ENCODE measurements at regions not wholly inside any gene's neighbourhood (a gene's known extent, or its start where the extent isn't known, plus 50 kb on each side); places are given as distances from the start of the nearest gene placed in this dataset.

GRCh38 chr6:67287566-67287965, 1347.5 kb upstream of the ADGRB3 start:
- H4K20me1 ChIP-seq (ENCODE audit: insufficient read depth): no peaks in the 10 kb centered on the region
- H3K4me1 ChIP-seq (ENCODE audit: low read depth, poor library complexity, severe bottlenecking): no peaks in the 10 kb centered on the region
- TF ChIP-seq CTCF (conservative IDR thresholded peaks at IDR 0.05; ENCODE audit: low read depth, low read length): no peak
- H3K27ac ChIP-seq: no peak overlapping the region
- no peaks in the 10 kb centered on the region for H3K36me3 ChIP-seq (ENCODE audit: insufficient read depth)
- no peak overlapping the region for H3K9ac ChIP-seq
- no peaks in the 10 kb centered on the region for H3K79me2 ChIP-seq (ENCODE audit: insufficient read depth, low read depth)
- no peak overlapping the region for H3K4me3 ChIP-seq (IDR thresholded peaks at IDR 0.05; ENCODE audit: insufficient read depth, low read depth, low read length)
- no peak overlapping the region for H2AFZ ChIP-seq (ENCODE audit: low read depth)
- H3K4me2 ChIP-seq: no peak overlapping the region
- no peaks in the 10 kb centered on the region for H3K27me3 ChIP-seq (ENCODE audit: insufficient read depth, low read depth)

GRCh38 chr6:67285770-67286495, 1349.1 kb upstream of the ADGRB3 start:
- Histone ChIP-seq H3K36me3 (ENCODE audit: insufficient read depth) (no peaks in the 10 kb centered on the region), H3K4me1 (ENCODE audit: low read depth, poor library complexity, severe bottlenecking) (no peaks in the 10 kb centered on the region), H3K27me3 (ENCODE audit: insufficient read depth, low read depth) (no peaks in the 10 kb centered on the region), H4K20me1 (ENCODE audit: insufficient read depth) (no peaks in the 10 kb centered on the region), H3K9ac (no peak overlapping the region), H3K4me3 (IDR thresholded peaks at IDR 0.05; ENCODE audit: insufficient read depth, low read depth, low read length) (no peak overlapping the region), H3K4me2 (no peak overlapping the region), H3K27ac (no peak overlapping the region), H2AFZ (ENCODE audit: low read depth) (no peak overlapping the region), H3K79me2 (ENCODE audit: insufficient read depth, low read depth) (no peaks in the 10 kb centered on the region)
- no peak for TF ChIP-seq CTCF (conservative IDR thresholded peaks at IDR 0.05; ENCODE audit: low read depth, low read length)

- Histone ChIP-seq H3K4me1 (ENCODE audit: low read depth, poor library complexity, severe bottlenecking) (no peaks in the 10 kb centered on the region), H3K27ac (no peak overlapping the region), H3K4me2 (no peak overlapping the region), H2AFZ (ENCODE audit: low read depth) (no peak overlapping the region), H4K20me1 (ENCODE audit: insufficient read depth) (no peaks in the 10 kb centered on the region), H3K4me3 (IDR thresholded peaks at IDR 0.05; ENCODE audit: insufficient read depth, low read depth, low read length) (no peak overlapping the region), H3K79me2 (ENCODE audit: insufficient read depth, low read depth) (no peaks in the 10 kb centered on the region), H3K27me3 (ENCODE audit: insufficient read depth, low read depth) (no peaks in the 10 kb centered on the region), H3K9ac (no peak overlapping the region), H3K36me3 (ENCODE audit: insufficient read depth) (no peaks in the 10 kb centered on the region)
- no peak for TF ChIP-seq CTCF (conservative IDR thresholded peaks at IDR 0.05; ENCODE audit: low read depth, low read length)
Observed at GRCh38 chr6:67277312-67277711, 1357.8 kb upstream of the ADGRB3 start.

DNA sequence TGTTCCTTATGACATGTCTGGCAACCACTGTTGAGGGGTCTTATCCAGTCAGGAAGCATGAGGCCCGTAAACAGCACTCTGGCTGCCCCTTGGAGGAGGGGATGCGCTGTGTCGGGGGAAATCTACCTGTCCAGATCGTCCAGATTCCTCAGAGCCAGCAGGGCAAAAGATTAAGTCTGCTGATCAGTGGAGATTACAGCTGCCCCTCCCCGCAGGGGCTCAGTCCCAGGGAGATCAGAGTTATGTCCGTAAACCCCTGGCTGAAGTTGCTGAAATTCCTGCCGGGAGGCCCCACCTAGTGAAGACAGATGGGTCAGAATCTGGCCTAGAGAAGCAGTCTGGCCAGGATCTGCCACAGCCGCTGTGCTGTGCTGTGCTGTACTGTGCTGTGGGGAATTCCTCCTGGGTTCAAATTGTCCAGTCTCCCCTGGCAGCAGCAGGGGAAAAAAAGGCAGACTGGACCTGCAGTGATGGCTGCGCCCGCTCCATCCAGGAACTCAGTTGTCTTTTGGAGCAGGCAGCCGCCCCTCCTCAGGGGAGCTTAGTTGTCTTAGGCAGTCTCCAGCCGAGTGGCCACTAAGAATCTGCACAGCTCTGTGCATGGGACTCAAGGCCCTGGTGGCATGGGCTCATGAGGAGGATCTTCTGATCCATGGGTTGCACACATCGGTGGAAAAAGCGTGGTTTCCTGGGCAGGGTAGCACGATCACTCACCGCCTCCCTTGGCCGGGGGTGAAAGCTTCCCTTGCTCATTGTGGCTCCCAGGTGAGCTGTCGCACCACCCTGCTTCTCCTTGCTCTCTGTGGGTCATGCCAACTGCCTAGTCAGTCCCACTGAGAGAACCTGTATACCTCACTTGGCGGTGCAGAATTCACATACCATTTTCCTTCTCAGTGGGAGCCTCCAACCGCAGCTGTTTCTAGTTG, 1368.8 kb upstream of the ADGRB3 start:
- no peaks in the 10 kb centered on the region for H3K27me3 ChIP-seq (ENCODE audit: insufficient read depth, low read depth)
- H4K20me1 ChIP-seq (ENCODE audit: insufficient read depth): no peaks in the 10 kb centered on the region
- no peak overlapping the region for H3K4me3 ChIP-seq (IDR thresholded peaks at IDR 0.05; ENCODE audit: insufficient read depth, low read depth, low read length)
- H3K4me1 ChIP-seq (ENCODE audit: low read depth, poor library complexity, severe bottlenecking): no peaks in the 10 kb centered on the region
- H3K9ac ChIP-seq: no peak overlapping the region
- H3K4me2 ChIP-seq: no peak overlapping the region
- TF ChIP-seq CTCF (conservative IDR thresholded peaks at IDR 0.05; ENCODE audit: low read depth, low read length): no peak
- H3K79me2 ChIP-seq (ENCODE audit: insufficient read depth, low read depth): no peaks in the 10 kb centered on the region
- no peak overlapping the region for H2AFZ ChIP-seq (ENCODE audit: low read depth)
- no peaks in the 10 kb centered on the region for H3K36me3 ChIP-seq (ENCODE audit: insufficient read depth)
- no peak overlapping the region for H3K27ac ChIP-seq
